Left colon (tissue), 2 donors: ENCODE measurements at regions not wholly inside any gene's neighbourhood (a gene's known extent, or its start where the extent isn't known, plus 50 kb on each side); places are given as distances from the start of the nearest gene placed in this dataset.

Experiments
- ATAC-seq: fragments of 200-7000 bp; cut with Tn5 transposase; one replicate; pipeline ENCODE4 v1.9.1; 2020; ENCODE audit warnings: mild to moderate bottlenecking, moderate library complexity
- DNase-seq, 2 donors: peaks; one replicate each; pipeline ENCODE4 v3.0.0-alpha.2; 2020
- intact Hi-C, 2 donors: fragments of 100-400 bp; cut with DNase I in 1 of 2; cut with micrococcal nuclease in 1 of 2; formaldehyde crosslinking; loops; one replicate each; pipeline versions ENCODE4 v1.11.2 to v1.14.0; 2022; cut with DNase I, micrococcal nuclease
- donor health status: DM: no; HTN: no; CAD: no.
- donor health status: DM: yes; HTN: yes; CAD: no.

DNA sequence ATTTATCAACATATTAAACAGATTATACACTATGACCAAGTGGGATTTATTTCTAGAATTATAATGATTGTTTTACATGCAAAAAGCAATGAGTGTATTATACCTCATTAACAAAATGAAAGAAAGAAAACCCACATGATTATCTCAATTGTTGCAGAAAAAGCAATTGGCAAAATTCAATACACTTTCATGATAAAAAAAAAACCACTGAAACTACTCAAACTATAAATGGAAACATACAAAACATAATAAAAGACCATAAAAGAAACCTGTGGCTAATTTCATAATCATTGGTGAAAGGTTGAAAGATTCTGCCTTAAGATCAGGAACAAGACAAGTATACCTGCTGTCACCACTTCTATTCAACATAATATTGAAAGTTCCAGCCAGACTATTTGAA is 325.9 kb downstream of the AKAIN1 start:
- intact Hi-C loops, result no loop called here
- DNase-seq, result no peak
- no peak for ATAC-seq

- no peak for ATAC-seq
- no peak for DNase-seq
- intact Hi-C loops, result no loop called here
Measured at GRCh38 chr18:4870177-4870773, 326.8 kb downstream of the AKAIN1 start.

- intact Hi-C loops, result loop anchor here in 1 of 2 donors (10.0 kb wide), 1 partner anchor 64 kb away; no protein-coding TSS in a partner anchor
- ATAC-seq (no peak), DNase-seq (no peak)
Measured at GRCh38 chr18:4869155-4869554, 327.9 kb downstream of the AKAIN1 start.

DNA sequence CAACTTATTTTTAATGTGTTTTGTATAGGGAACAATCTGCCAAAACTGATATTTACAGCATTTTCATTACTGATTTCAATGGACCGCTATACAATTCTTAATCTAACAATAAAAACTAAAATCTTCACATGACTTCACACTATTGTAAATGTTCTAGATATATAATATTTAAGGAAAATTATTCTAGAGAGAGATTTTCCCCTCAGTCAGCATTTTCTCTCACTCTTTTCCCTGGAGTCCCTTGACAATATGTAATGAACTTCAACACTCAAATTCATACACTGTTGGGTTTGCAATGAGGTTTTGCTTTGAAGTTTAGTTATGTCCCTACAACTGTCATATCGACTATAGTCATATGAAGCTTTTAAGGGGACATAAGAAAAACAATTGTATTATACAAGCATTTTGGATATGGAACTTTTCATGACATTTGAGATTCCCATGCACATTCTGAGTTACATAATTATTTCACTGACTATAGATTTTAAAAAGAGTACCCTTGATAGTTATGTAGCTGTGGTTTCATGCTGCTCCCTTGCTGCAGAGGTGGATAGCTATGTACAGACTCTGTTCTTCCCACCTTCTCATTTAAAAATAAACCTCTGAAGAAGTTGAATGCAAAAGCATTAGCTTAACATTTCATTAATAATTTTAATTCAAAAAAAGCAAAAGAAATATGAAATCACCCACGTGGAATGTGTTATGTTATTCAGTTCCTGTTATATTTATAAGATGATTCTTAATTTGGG is 338.5 kb downstream of the AKAIN1 start:
- no peak for DNase-seq
- ATAC-seq, result no peak
- intact Hi-C loops, result no loop called here

DNA sequence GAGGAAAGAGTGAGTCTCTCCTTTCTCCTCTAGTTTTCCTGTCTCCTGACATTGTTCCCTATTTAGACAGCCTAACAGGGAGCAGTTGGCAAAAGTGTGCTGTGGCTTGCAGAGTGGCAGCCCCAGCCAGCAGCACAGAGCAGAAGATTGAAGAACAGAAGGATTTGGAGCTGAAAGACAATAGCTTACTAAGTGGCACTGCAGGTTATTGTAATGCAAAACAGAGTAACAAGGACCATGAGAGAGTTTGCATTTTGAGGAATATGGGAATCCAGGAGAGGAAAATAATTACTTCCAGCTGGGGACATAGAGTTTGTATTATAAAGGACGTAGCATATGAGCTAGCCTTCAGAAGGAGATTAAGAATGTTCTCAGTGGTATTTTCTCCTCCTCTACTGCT is 342.4 kb downstream of the AKAIN1 start:
- DNase-seq (no peak), ATAC-seq (no peak)
- intact Hi-C loops, result no loop called here

- intact Hi-C loops, result no loop called here
- DNase-seq (no peak), ATAC-seq (no peak)
Measured at GRCh38 chr18:4851301-4851976, 345.6 kb downstream of the AKAIN1 start.

DNA sequence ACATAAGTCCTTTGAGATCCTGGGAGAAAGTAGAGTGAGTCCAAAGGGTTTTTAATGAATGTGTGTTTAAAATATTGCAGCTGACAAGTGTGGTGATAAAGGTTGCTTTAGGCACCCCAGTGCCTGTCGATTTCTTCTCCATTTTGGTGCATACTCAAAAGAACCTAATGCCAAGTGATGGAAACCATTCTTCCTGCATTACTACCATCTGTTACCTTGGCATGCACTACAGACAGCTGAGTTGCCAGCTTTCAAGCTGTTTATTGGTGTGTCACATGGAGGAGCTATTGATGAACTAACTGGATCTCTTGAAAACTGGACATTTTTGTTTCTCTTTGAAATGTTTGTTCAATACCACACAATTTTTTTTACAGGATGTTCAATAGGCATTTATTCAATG is 350.0 kb downstream of the AKAIN1 start:
- intact Hi-C loops, result no loop called here
- ATAC-seq, result no peak
- no peak for DNase-seq

GRCh38 chr18:4844320-4844719 is 352.7 kb downstream of the AKAIN1 start:
- DNase-seq (no peak), ATAC-seq (no peak)
- intact Hi-C loops, result no loop called here

DNA sequence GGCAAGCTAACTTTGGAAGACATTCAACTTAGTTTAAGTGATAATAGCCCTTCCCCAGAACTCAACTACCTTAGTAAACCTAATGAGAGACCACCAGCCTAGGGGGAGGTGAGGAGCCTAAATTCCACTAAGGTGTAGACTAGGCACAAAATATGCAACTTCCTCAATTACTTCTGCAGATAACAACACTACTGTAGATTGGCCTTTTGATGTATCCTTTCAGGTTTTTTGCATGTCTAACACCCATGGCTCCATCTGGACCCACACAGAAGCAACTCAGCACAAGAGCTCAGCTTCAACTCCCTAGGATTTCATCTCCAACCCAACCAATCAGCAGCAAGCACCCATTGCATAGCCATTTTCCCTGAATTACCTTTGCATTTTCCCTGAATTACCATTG is 353.3 kb downstream of the AKAIN1 start:
- no peak for ATAC-seq
- intact Hi-C loops, result no loop called here
- no peak for DNase-seq

GRCh38 chr18:4842751-4843150 is 354.3 kb downstream of the AKAIN1 start:
- ATAC-seq, result no peak
- intact Hi-C loops, result no loop called here

GRCh38 chr18:4842287-4842686 is 354.8 kb downstream of the AKAIN1 start:
- intact Hi-C loops, result no loop called here
- ATAC-seq (no peak), DNase-seq (no peak)

More at GRCh38 chr18:4842751-4843150, 354.3 kb downstream of the AKAIN1 start:
- DNase-seq, result no peak

GRCh38 chr18:4839639-4840038 is 357.4 kb downstream of the AKAIN1 start:
- intact Hi-C loops, result no loop called here

GRCh38 chr18:4836141-4836540 is 360.9 kb downstream of the AKAIN1 start:
- DNase-seq (no peak), ATAC-seq (no peak)
- intact Hi-C loops, result no loop called here

More at GRCh38 chr18:4839639-4840038, 357.4 kb downstream of the AKAIN1 start:
- ATAC-seq, result no peak
- DNase-seq, result no peak

- ATAC-seq, result no peak
- no peak for DNase-seq
- intact Hi-C loops, result no loop called here
Measured at GRCh38 chr18:4831791-4832375, 365.2 kb downstream of the AKAIN1 start.

DNA sequence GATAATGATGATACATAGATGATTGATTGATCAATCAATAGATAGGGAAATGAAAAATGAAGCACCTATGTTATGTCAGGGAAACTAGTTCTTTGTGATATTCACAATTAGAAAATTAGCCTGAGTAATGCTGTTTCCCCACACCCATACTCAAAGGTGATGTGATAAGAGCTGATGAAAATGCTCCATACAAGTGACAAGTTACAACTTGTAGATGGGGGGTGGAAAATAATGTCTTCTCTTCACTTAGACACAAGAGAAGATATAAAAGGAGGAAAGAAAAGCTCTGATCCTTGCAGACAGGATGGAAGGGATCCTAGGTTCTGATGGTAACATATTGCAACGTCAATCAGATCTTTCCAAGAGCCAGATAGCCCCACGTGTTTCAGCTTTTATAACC is 365.9 kb downstream of the AKAIN1 start:
- ATAC-seq (no peak), DNase-seq (no peak)
- intact Hi-C loops, result no loop called here

- ATAC-seq (no peak), DNase-seq (no peak)
- intact Hi-C loops, result no loop called here
Measured at GRCh38 chr18:4823091-4823490, 368.0 kb upstream of the DLGAP1 start.

- no peak for DNase-seq
- no peak for ATAC-seq
- intact Hi-C loops, result no loop called here
Measured at GRCh38 chr18:4821801-4822200, 366.7 kb upstream of the DLGAP1 start.

DNA sequence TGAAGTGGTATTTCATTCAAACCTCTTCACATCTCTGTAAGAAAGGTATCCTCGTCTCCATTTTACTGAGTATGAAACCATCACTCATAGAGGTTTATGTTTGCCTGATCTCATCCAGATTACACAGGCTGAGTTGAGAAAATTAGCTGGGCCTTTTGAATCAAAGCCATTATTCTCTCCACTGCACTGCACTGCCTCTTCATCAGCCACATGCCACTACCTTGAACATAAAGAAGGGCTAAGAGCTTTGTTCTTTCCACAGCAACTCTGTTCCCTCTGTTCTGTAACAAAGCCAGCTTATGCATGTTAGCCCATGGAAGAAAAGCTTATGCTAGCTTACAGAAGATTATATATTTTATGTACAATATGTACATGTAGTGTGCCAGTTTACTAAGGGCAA is 362.6 kb upstream of the DLGAP1 start:
- ATAC-seq (no peak), DNase-seq (no peak)
- intact Hi-C loops, result no loop called here

- DNase-seq (no peak), ATAC-seq (no peak)
- intact Hi-C loops, result no loop called here
Measured at GRCh38 chr18:4813708-4814107, 358.6 kb upstream of the DLGAP1 start.

GRCh38 chr18:4808891-4809290 is 353.8 kb upstream of the DLGAP1 start:
- ATAC-seq (no peak), DNase-seq (no peak)
- intact Hi-C loops, result loop anchor here in 1 of 2 donors (10.0 kb wide), 1 partner anchor 56 kb away; no protein-coding TSS in a partner anchor
